Upper lobe of right lung (tissue), 1 donor: ENCODE measurements at regions not wholly inside any gene's neighbourhood (a gene's known extent, or its start where the extent isn't known, plus 50 kb on each side); places are given as distances from the start of the nearest gene placed in this dataset.

Experiments
- ATAC-seq: fragments of 200-7000 bp; cut with Tn5 transposase; one replicate; pipeline ENCODE4 v1.9.1; 2020; ENCODE audit warnings: mild to moderate bottlenecking, moderate library complexity
- DNase-seq: peaks from one replicate; pipeline ENCODE4 v3.0.0-alpha.2; 2020
- H3K27ac ChIP-seq: fragments of 200-600 bp; one replicate; pipeline ENCODE4 v1.8.0; 2022
- H3K27me3 ChIP-seq: fragments of 200-600 bp; one replicate; pipeline ENCODE4 v1.8.0; 2022; ENCODE audit warnings: mild to moderate bottlenecking
- H3K36me3 ChIP-seq: fragments of 200-600 bp; one replicate; pipeline ENCODE4 v1.8.0; 2022
- H3K4me1 ChIP-seq: fragments of 200-600 bp; one replicate; pipeline ENCODE4 v1.8.0; 2022
- H3K4me3 ChIP-seq: fragments of 200-600 bp; one replicate; pipeline ENCODE4 v1.8.0; 2022; ENCODE audit warnings: mild to moderate bottlenecking
- H3K9me3 ChIP-seq: fragments of 200-600 bp; one replicate; pipeline ENCODE4 v1.8.0; 2022
- CTCF ChIP-seq: fragments of 200-600 bp; IDR thresholded peaks from one replicate; pipeline ENCODE4 v1.8.0; 2022; ENCODE audit warnings: antibody characterized with exemption
- intact Hi-C: fragments of 100-400 bp; cut with DNase I; formaldehyde crosslinking; loops from one replicate; pipeline ENCODE4 v1.11.0; 2022
- donor health status: DM: no; HTN: yes; CAD: no; lungs with severe emphysema.

DNA sequence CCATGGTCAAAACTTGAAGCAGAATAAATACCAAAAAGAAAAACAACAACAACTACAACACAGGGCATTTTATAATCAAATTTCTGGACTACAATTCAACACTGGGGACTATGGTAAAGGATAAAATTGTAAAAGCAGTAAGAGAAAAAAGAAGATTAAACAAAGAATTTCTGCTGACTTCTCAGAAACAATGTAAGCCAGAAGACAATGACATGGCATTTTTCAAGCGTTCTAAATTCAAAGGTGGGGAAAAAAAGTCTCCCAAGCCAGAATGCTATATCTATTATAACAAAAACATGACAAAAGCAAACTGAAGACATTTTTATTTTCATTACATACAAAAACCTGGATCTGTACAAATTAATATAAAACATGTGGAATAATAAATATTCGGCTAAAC lies 433.1 kb downstream of the NPHP4 start:
- Histone ChIP-seq H3K36me3 (no peaks in the 10 kb centered on the region), H3K9me3 (no peaks in the 10 kb centered on the region), H3K4me1 (no peaks in the 10 kb centered on the region), H3K27ac (no peak overlapping the region), H3K4me3 (no peak overlapping the region), H3K27me3 (no peaks in the 10 kb centered on the region)
- DNase-seq (no peak), ATAC-seq (no peak)
- no peak for TF ChIP-seq CTCF
- intact Hi-C loops, result no loop called here

- no peak for DNase-seq
- Histone ChIP-seq H3K4me1 (no peaks in the 10 kb centered on the region), H3K36me3 (no peaks in the 10 kb centered on the region), H3K27ac (no peak overlapping the region), H3K4me3 (no peak overlapping the region), H3K9me3 (no peaks in the 10 kb centered on the region), H3K27me3 (no peaks in the 10 kb centered on the region)
- TF ChIP-seq CTCF, result no peak
- no peak for ATAC-seq
- intact Hi-C loops, result no loop called here
These were observed 436.4 kb downstream of the NPHP4 start for GRCh38 chr1:5555853-5556252.

DNA sequence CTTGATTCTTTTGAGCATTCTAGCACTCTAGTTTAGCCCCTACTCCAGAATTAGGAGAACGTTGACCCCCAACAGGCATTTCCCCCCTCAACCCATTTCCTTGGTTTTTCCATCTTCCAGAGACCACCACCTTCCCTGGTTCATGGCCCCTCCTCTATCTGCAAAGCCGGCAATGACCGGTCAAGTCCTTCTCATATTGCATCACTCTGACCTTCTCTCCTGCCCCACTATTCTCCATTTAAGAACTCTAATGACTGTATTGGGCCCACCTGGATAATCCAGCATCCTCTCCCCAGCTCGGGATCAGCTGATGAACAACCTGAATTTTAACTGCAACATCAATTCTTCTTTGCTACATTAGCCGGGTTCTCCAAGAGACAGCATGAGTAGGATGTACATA lies 437.4 kb downstream of the NPHP4 start:
- Histone ChIP-seq H3K27ac (no peak overlapping the region), H3K4me1 (no peaks in the 10 kb centered on the region), H3K36me3 (no peaks in the 10 kb centered on the region), H3K9me3 (no peaks in the 10 kb centered on the region), H3K4me3 (no peak overlapping the region), H3K27me3 (no peaks in the 10 kb centered on the region)
- no peak for TF ChIP-seq CTCF
- intact Hi-C loops, result no loop called here
- ATAC-seq, result no peak
- DNase-seq, result no peak

GRCh38 chr1:5554111-5554510 lies 438.1 kb downstream of the NPHP4 start:
- Histone ChIP-seq H3K27me3 (no peaks in the 10 kb centered on the region), H3K36me3 (no peaks in the 10 kb centered on the region), H3K4me1 (no peaks in the 10 kb centered on the region), H3K27ac (no peak overlapping the region), H3K4me3 (no peak overlapping the region), H3K9me3 (no peaks in the 10 kb centered on the region)
- TF ChIP-seq CTCF, result no peak
- no peak for DNase-seq
- no peak for ATAC-seq
- intact Hi-C loops, result no loop called here

DNA sequence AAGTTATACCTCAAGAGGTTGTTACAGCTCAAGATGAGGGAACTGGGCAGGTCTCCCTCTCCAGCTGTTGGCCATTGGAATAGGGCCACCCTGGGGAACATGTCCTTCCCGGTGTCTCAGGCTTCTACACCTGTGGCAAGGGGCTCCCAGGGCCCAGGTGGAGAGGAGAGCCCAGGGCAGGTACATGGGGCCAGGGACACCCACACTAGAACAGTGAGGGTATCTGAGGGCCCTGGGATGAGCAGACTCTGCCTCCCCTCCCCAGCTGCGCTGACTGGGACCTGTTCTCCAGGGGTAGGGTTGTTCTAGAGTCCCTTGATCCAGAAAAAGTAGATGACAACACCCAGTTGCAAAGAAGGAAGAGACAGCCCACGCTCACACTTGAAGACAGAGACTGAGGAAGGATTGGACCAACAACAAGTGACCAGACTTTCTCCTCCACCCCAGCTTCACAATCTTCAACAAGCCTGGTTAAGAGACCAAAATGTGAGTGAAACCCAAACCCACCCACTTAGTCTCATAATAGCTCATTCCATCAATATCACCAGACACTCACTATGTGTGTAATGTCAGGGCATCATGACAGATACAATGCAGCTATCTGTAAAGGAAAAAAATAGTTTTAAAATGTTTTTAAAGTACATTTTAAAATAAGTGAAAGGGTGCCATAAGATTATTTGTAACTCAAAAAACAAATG lies 439.3 kb downstream of the NPHP4 start:
- no peaks in the 10 kb centered on the region for H3K27me3 ChIP-seq
- DNase-seq (no peak), ATAC-seq (no peak)
- H3K9me3 ChIP-seq, result no peaks in the 10 kb centered on the region
- no peaks in the 10 kb centered on the region for H3K36me3 ChIP-seq
- H3K27ac ChIP-seq, result no peak overlapping the region
- no peak overlapping the region for H3K4me3 ChIP-seq
- no peaks in the 10 kb centered on the region for H3K4me1 ChIP-seq
- intact Hi-C loops, result no loop called here
- TF ChIP-seq CTCF, result no peak
